Ishikawa (cell line): ENCODE measurements at regions not wholly inside any gene's neighbourhood (a gene's known extent, or its start where the extent isn't known, plus 50 kb on each side); places are given as distances from the start of the nearest gene placed in this dataset.
A peak's percentile ranks its signal among the peaks of the same experiment; 100 is the strongest.

ENCODE experiments used
- CEBPB ChIP-seq: IDR thresholded peaks from 2 replicates; pipeline ENCODE4 v1.6.1; 2012
- CREB1 ChIP-seq: IDR thresholded peaks from 2 replicates; pipeline ENCODE4 v1.6.1; 2012; ENCODE audit warnings: low read depth
- EGR1 ChIP-seq: IDR thresholded peaks from 2 replicates; pipeline ENCODE4 v1.6.1; 2012
- EP300 ChIP-seq: IDR thresholded peaks from 2 replicates; pipeline ENCODE4 v1.6.1; 2012; ENCODE audit warnings: borderline replicate concordance
- FOXM1 ChIP-seq: IDR thresholded peaks from 2 replicates; pipeline ENCODE4 v1.6.1; 2012; ENCODE audit warnings: low read depth, borderline replicate concordance
- NFIC ChIP-seq: IDR thresholded peaks from 2 replicates; pipeline ENCODE4 v1.6.1; 2012
- RAD21 ChIP-seq: IDR thresholded peaks from 2 replicates; pipeline ENCODE4 v1.6.1; 2012; ENCODE audit warnings: low read depth
- TAF1 ChIP-seq: IDR thresholded peaks from 2 replicates; pipeline ENCODE4 v1.6.1; 2012; ENCODE audit warnings: low read depth, mild to moderate bottlenecking
- TCF12 ChIP-seq: IDR thresholded peaks from 2 replicates; pipeline ENCODE4 v1.6.1; 2012; ENCODE audit warnings: low read depth
- TEAD4 ChIP-seq: IDR thresholded peaks from 2 replicates; pipeline ENCODE4 v1.6.1; 2012
- USF1 ChIP-seq: IDR thresholded peaks from 2 replicates; pipeline ENCODE4 v1.6.1; 2012
- YY1 ChIP-seq: IDR thresholded peaks from 2 replicates; pipeline ENCODE4 v1.6.1; 2012; ENCODE audit warnings: low read depth
- ZBTB7A ChIP-seq: IDR thresholded peaks from 2 replicates; pipeline ENCODE4 v1.6.1; 2012; ENCODE audit warnings: low read depth
- TF ChIP-seq, protein P1 (sequence below): IDR thresholded peaks from 2 replicates; pipeline ENCODE4 v1.6.1; 2012
- TF ChIP-seq, protein P2 (sequence below): IDR thresholded peaks from 2 replicates; pipeline ENCODE4 v1.6.1; 2012; ENCODE audit warnings: low read depth, mild to moderate bottlenecking

- TF ChIP-seq NFIC (no peak), ZBTB7A (no peak), CREB1 (no peak), EGR1 (0 out of 2 replicates have a peak, but pooled peaks have one; percentile 22)
- TF ChIP-seq, protein P1, sequence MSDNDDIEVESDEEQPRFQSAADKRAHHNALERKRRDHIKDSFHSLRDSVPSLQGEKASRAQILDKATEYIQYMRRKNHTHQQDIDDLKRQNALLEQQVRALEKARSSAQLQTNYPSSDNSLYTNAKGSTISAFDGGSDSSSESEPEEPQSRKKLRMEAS = no peak
Measured at GRCh38 chr4:25535701-25536473, 119.8 kb upstream of the SLC34A2 start.

GRCh38 chr4:25536564-25537320 is 118.9 kb upstream of the SLC34A2 start:
- TF ChIP-seq CREB1 = no peak
- no peak for TF ChIP-seq TAF1
- TF ChIP-seq, protein P1 = no peak
- no peak for TF ChIP-seq USF1
- no peak for TF ChIP-seq FOXM1
- TF ChIP-seq EGR1 = no peak
- TF ChIP-seq ZBTB7A = no peak
- TF ChIP-seq RAD21 = no peak
- TF ChIP-seq YY1 = no peak
- no peak for TF ChIP-seq EP300
- TF ChIP-seq NFIC = no peak
- TF ChIP-seq TEAD4 = no peak

DNA sequence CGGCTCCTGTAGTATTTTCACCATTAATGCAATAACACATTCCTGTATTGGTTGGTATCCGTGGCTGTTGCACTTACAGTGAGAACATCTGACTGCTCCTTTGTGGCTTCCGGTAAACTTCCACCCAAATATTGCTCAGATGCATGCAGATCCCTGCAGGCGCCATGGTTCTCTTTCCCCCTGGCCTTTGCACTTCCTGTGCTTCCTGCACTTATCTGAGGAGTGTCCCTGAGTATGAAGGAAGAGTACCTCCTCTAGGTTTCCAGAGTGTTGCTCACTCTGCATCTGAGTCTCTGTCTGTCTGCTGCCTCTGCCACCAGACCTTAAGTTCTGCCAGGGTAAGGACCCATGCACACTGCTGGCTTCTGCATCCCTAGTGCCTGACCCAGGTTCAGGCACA is 117.2 kb upstream of the SLC34A2 start:
- TF ChIP-seq USF1 = no peak
- TF ChIP-seq TCF12 = no peak
- no peak for TF ChIP-seq ZBTB7A

- TF ChIP-seq ZBTB7A = no peak
- TF ChIP-seq YY1 = no peak
- TF ChIP-seq CREB1 = no peak
- TF ChIP-seq TCF12 = no peak
- TF ChIP-seq FOXM1 = no peak
- TF ChIP-seq EP300 = no peak
- no peak for TF ChIP-seq CEBPB
- TF ChIP-seq, protein P2, sequence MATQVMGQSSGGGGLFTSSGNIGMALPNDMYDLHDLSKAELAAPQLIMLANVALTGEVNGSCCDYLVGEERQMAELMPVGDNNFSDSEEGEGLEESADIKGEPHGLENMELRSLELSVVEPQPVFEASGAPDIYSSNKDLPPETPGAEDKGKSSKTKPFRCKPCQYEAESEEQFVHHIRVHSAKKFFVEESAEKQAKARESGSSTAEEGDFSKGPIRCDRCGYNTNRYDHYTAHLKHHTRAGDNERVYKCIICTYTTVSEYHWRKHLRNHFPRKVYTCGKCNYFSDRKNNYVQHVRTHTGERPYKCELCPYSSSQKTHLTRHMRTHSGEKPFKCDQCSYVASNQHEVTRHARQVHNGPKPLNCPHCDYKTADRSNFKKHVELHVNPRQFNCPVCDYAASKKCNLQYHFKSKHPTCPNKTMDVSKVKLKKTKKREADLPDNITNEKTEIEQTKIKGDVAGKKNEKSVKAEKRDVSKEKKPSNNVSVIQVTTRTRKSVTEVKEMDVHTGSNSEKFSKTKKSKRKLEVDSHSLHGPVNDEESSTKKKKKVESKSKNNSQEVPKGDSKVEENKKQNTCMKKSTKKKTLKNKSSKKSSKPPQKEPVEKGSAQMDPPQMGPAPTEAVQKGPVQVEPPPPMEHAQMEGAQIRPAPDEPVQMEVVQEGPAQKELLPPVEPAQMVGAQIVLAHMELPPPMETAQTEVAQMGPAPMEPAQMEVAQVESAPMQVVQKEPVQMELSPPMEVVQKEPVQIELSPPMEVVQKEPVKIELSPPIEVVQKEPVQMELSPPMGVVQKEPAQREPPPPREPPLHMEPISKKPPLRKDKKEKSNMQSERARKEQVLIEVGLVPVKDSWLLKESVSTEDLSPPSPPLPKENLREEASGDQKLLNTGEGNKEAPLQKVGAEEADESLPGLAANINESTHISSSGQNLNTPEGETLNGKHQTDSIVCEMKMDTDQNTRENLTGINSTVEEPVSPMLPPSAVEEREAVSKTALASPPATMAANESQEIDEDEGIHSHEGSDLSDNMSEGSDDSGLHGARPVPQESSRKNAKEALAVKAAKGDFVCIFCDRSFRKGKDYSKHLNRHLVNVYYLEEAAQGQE = no peak
- TF ChIP-seq USF1 = no peak
- TF ChIP-seq EGR1 = no peak
- TF ChIP-seq, protein P1 = no peak
- no peak for TF ChIP-seq NFIC
- no peak for TF ChIP-seq TAF1
Measured at GRCh38 chr4:25539241-25539640, 116.4 kb upstream of the SLC34A2 start.

DNA sequence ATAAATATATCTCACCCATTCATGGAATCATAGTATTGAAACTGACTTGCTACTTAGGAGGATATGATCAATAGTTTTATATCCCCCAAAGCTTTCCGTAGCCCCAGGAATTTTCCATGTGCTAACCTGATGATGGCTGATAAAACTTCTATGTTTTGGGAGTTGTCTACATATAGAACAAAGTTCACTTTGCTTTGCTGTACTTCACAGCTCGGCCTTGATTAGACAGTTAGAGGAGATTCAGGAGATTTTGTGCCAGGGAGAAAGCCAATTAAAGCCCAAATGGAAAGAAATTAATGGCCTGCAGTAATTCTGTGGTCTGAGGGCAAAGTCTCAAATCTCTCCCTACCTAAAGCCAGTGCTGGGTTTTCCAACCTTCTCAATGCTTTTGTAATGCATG is 114.9 kb upstream of the SLC34A2 start:
- no peak for TF ChIP-seq FOXM1
- TF ChIP-seq TEAD4 = no peak
- TF ChIP-seq YY1 = no peak
- TF ChIP-seq, protein P1 = no peak
- no peak for TF ChIP-seq RAD21
- no peak for TF ChIP-seq EGR1
- TF ChIP-seq TAF1 = no peak
- no peak for TF ChIP-seq ZBTB7A
- TF ChIP-seq USF1 = no peak
- no peak for TF ChIP-seq CREB1
- TF ChIP-seq, protein P2 = no peak
- no peak for TF ChIP-seq EP300
- no peak for TF ChIP-seq TCF12
- TF ChIP-seq CEBPB = no peak
- TF ChIP-seq NFIC = no peak
